NCI-H1417 treated with DMSO at 0.1 percent for 48 hours (cell line): ENCODE measurements at regions not wholly inside any gene's neighbourhood (a gene's known extent, or its start where the extent isn't known, plus 50 kb on each side); places are given as distances from the start of the nearest gene placed in this dataset.
"Not testable (repeated sequence)": the region's sequence is repeated elsewhere in the genome, so short reads cannot be mapped to it uniquely, and the experiment has no call there.

Experiments
- DNase-seq: peaks from one replicate; lab custom pipeline; 2025; lab: John Stamatoyannopoulos, UW

GRCh38 chr11:37914859-37915258 lies 1316.8 kb upstream of the RAG2 start:
- DNase-seq: no peak

DNA sequence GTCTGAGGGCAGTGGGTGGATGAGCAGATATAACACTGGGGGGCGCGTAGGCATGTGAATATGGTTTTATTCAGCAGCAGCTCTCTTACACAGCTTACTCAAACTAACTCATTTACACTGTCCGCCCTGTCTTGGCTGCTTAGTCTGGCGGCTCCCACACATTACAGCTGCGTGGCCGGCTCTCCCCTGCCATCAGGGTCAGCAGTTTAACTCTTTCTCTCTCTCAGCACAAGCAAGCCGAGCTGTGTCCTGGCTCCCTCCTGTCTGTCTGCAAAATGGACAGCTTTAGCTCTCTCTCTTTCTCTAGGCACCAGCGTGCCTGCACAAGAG lies 1310.1 kb upstream of the RAG2 start:
- no peak for DNase-seq

- no peak for DNase-seq
These were observed 1309.6 kb upstream of the RAG2 start for GRCh38 chr11:37907436-37908218.

GRCh38 chr11:37905707-37906417 lies 1307.8 kb upstream of the RAG2 start:
- DNase-seq: no peak

- DNase-seq: no peak
These were observed 1298.0 kb upstream of the RAG2 start for GRCh38 chr11:37896016-37896415.

DNA sequence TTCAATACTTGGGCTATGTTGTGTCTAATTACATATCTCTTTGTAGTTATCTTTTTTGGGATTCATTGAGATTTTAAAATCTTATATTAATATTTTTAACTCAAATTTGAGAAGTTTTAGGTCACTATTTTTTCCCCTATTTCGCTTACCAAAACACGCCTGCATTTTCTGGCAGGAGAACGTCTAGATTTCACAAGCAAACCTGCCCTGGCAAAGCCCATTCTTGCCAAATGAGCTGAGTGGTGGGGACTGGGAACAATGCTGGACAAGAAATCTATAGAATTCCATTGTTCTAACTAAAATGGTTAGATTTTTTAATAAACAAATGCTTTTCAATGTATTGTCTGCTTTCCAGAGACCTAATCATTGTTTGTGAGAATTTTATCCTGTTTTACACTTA lies 1283.7 kb upstream of the RAG2 start:
- DNase-seq: no peak

DNA sequence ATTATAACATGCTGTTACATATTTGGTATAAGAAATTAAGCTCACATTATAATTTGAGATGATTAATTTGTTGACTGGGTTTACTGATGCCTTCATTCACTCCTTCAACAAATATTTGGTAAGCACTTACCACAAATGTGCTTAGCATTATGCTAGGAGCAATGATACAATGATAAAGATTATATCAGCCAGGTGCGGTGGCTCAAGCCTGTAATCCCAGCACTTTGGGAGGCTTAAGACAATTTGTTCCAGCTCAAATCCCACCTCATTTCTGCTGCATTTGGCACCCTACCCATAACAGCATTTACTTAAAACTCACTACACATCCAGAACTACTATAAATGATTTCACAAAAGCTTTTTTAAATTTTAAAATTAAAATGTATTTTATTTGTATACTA lies 1263.6 kb upstream of the RAG2 start:
- DNase-seq: no peak

GRCh38 chr11:37858806-37859537 lies 1260.9 kb upstream of the RAG2 start:
- not testable (repeated sequence) for DNase-seq

DNA sequence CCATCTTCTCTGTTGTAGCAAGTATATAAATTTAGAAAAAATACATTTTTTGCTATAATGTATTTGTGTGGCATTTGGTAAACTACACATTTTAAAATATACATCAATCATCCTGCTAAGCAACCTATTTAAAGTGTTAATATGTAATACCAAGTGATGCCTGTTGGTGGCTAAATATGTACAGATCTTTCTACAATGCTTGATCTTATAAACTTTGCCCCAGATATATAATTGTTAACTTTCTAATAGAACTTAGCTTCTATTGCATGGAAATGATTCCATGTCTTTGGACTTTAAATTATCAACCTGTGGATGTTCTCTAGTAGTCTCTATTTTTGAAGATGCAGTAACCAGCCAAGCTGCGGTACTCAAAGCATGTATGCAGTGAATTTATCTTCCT lies 1260.4 kb upstream of the RAG2 start:
- no peak for DNase-seq

GRCh38 chr11:37857726-37858125 lies 1259.7 kb upstream of the RAG2 start:
- DNase-seq: no peak

DNA sequence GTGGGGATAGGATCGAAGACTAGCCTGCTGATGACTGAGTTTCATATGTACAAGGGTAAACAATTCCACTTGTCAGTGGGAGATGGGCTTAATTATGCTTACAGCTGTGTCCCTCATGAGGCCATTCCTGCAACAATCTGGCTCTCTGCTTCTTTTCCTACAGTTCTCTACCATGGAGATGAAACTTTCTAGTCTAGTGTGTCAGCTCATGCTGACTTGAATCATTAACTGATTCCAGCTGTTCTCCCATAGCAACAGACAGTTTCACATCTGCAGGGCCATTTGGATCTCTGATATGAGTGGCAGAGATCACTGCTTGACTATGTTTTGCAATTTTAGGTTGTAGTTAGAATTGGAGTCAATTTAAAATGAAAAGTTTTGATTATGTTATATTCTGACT lies 1251.7 kb upstream of the RAG2 start:
- no peak for DNase-seq

DNA sequence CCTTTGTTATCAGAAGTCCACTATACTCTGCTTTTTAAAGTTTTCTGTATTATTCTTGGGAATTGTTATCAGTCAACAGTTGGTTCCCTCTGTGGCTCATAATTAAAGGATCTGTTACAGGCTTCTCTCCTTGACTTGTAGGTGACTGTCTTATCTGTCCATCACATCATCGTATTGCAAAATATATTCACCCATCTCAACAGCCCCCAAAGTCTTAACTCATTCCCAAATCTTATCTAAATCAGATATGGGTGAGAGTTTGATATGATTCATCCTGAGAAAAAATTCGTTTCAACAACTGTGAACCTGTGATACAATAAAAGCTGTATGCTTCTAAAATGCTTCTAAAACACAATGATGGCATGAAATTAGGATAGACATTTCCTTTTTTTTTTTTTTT lies 1245.6 kb upstream of the RAG2 start:
- DNase-seq: no peak

DNA sequence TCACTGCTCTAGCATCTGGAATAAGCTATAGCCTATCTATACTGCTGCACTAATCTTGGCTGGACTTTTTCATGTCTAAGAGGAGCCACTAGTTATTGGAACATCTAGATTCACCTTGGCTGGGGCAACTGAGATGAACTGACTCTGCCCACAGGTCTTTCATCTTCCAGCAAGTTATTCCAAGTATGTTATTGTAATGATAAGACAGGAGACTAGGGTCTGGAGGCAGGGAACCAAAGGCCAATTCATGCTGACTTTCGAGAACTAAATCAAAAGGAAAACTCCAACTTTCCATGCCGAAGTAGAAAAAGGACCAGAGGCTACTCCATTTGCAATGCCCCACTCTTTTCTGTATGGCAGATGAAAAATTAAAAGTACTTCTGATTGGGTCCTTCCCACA lies 1243.0 kb upstream of the RAG2 start:
- DNase-seq: no peak

- DNase-seq: not testable (repeated sequence)
These were observed 1242.3 kb upstream of the RAG2 start for GRCh38 chr11:37840345-37840744.

DNA sequence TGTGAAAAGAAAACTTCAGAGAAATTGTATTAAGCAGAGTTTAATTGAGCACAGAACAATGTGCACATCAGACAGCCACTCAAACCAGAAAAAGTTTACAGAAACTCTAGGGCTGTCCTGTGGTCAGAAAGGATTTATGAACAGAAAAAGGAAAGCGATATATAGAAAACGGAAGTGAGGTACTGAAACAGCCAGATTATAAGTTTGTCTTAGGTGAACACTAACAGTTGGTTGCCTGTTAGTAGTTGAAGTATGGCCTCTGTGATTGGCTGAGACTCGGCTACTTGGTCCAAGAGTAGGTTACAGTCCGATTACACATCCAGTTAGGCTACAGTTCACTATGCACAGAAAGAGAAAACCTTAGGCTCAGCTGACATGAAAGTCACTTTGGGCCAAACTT lies 1232.5 kb upstream of the RAG2 start:
- DNase-seq: no peak

DNA sequence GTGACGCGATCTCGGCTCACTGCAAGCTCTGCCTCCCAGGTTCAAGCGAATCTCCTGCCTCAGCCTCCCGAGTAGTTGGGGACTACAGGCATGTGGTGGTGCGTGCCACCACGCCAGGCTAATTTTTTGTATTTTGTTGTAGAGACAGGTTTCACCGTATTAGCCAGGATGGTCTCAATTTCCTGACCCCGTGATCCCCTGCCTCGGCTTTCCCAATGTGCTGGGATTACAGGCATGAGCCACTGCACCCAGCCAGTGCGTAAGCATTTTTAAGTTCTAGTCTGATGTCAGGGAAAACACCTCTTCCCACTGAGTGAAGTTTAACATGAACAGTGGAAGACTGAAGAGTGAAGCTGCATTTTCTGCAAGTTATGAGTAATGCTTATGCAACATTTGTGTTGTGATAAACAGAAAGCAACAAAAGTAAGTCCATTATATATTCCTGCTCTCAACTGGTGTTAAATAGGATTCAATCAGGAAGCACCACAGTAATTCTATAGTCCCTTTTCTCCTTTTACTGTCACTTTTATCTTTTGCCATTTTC lies 1219.8 kb upstream of the RAG2 start:
- no peak for DNase-seq

- no peak for DNase-seq
These were observed 1214.3 kb upstream of the RAG2 start for GRCh38 chr11:37812281-37812880.

DNA sequence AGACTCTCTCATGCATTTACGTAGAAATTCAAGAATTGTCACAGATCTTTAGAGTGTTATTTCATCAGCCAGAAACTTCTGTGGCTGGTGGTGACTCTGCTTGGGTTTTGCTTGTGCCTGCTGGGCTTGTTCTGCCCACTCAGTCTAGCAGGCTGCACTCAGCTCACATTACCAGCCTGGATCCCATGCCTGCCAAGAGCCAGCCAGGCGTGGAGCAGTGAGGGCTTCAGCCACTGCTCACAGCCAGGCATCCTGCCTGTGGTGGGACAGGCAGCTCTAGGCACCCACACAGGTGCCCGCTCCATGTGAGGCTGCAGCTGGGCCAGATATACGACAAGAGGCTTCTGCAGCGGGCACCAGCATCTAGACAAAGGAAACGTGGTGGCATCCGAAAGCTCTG lies 1213.3 kb upstream of the RAG2 start:
- no peak for DNase-seq

DNA sequence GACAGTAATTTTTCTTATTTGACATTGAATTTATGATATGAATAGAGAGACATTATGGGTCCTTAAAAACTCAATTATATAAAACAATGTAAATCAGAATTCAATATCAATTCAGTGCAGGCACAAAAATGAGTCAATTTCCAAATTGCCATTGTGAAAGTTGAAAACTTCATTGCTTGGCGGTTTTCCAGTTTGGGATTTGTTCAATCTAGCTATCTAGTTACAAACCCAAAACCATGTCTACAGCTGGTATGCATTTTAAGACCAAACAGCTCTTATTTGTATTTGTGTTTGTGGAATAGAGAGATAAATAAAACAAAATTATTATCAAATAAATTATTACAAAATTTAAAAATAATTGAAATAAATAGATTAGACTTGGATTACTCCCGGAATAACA lies 1206.6 kb upstream of the RAG2 start:
- DNase-seq: no peak

DNA sequence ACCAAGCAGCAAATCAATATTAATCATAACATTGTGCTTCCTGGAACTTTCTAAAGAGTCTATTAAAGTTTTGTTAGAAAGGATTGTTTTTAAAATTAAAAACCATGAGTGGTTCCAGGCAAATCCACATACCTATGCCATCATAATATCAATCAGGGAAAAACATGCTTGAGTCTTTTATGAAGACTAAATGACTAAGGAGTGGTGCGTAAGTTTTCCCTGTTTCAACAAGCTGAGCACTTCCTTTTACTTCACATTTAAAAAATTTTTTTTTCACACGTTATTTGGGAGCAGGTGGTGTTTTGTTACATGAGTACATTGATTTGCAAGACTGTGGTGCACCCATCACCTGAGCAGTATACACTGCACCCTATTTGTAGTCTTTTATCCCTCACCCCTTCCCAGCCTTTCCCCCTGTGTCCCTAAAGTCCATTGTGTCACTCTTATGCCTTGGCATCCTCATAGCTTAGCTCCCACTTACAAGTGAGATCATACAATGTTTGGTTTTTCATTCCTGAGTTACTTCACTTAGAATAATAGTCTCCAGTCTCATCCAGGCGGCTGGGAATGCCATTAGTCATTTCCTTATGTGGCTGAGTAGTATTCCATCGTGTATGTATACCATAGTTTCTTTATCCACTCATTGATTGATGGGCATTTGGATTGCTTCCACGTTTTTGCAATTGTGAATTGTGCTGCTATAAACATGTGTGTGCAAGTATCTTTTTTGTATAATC lies 1190.3 kb upstream of the RAG2 start:
- no peak for DNase-seq

- no peak for DNase-seq
These were observed 1188.2 kb upstream of the RAG2 start for GRCh38 chr11:37786214-37786755.
